Middle frontal gyrus (tissue), 1 donor: ENCODE measurements at regions not wholly inside any gene's neighbourhood (a gene's known extent, or its start where the extent isn't known, plus 50 kb on each side); places are given as distances from the start of the nearest gene placed in this dataset.

ENCODE experiments used
- DNase-seq: peaks from one replicate; pipeline ENCODE4 v3.0.0-alpha.2; 2015; ENCODE audit warnings: low spot score; ENCODE audit errors: extremely low spot score

- no peak for DNase-seq
Measured at GRCh38 chr21:41594268-41594667, 86.3 kb upstream of the TMPRSS2 start.

GRCh38 chr21:41593760-41594138 lies 85.8 kb upstream of the TMPRSS2 start:
- no peak for DNase-seq

GRCh38 chr21:41593051-41593759 lies 85.2 kb upstream of the TMPRSS2 start:
- DNase-seq: no peak

DNA sequence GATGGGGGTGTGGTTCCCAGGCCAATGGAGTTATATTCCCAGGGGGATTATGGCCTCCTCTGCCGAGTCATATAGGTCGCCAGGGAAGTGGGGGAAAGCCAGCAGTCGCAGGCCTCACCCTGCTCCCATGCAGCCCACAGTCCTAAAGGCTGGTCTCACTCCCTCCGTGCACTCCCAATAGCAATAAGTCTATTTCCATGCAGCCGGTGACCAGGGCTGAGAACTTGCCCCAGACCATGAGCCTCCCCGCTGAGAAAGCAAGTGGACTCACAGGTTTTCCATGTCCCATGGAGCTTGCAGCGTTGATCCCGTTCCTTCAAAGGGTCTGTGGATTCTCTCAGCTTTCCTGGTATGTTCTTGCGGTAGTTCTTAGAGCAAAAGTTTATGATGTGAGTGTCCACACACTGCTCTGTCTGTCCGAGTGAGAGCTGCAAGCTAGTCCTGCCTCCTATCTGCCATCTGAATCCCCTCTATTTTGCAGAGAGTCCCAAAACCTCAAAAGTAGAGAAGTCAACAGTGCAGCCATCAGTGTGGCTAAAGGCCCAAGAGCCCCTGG lies 81.7 kb upstream of the TMPRSS2 start:
- DNase-seq: no peak

GRCh38 chr21:41589131-41589530 lies 81.2 kb upstream of the TMPRSS2 start:
- no peak for DNase-seq

DNA sequence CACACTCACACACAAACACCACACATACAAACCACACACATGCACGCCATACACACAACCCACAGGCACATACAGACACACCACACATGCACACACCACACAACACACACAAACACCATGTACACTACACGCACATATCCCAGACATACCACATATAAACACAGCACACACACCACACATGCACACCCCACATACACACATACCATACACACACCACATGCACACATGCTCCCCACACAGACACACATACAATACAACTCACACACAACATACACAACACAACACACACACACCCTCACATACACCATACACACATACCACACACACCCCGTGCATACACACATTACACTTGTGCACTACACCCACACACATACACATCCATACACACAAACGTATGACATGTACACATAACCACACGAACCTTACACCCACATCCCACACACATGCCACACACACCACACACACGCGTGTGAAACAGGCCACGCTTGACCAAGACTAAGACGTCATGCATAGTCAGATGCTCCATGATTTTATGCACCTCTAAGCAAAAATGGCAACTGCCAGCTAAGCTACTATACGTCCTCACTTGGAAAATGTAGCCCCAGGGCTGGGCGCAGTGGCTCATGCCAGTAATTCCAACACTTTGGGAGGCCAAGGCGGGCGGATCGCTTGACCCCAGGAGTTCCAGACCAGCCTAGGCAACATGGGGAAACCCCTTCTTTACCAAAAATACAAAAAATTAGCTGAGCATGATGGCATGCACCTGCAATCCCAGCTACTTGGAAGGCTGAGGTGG lies 77.4 kb upstream of the TMPRSS2 start:
- no peak for DNase-seq

GRCh38 chr21:41584603-41585176 lies 76.7 kb upstream of the TMPRSS2 start:
- no peak for DNase-seq

- DNase-seq: no peak
Measured at GRCh38 chr21:41583274-41583790, 75.4 kb upstream of the TMPRSS2 start.

- no peak for DNase-seq
Measured at GRCh38 chr21:41582866-41583265, 74.9 kb upstream of the TMPRSS2 start.

DNA sequence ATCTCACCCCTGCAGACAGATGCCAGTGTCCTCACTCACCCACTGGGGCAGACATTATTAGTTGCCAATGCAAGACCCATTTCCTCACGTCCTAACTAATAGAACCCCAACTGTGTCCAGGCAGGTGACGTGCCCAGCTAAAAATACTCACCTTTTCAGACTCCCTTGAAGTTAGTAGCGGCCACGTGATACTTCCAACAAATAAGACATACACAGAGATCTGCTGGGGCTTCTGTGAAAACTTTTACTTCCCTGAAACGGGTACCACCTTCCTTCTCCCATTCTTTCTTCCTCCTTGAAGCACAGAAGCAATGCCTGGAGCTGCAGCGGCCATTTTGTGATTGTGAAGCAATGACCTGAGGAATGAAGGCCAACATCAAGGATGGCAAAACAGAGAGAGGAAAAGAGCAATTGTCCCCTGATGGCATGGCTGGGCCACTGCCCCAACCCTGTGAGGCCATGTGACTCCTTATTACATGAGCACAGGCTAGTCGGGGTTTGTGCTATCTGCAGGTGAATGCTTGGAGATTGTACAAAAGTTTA lies 74.4 kb upstream of the TMPRSS2 start:
- no peak for DNase-seq

DNA sequence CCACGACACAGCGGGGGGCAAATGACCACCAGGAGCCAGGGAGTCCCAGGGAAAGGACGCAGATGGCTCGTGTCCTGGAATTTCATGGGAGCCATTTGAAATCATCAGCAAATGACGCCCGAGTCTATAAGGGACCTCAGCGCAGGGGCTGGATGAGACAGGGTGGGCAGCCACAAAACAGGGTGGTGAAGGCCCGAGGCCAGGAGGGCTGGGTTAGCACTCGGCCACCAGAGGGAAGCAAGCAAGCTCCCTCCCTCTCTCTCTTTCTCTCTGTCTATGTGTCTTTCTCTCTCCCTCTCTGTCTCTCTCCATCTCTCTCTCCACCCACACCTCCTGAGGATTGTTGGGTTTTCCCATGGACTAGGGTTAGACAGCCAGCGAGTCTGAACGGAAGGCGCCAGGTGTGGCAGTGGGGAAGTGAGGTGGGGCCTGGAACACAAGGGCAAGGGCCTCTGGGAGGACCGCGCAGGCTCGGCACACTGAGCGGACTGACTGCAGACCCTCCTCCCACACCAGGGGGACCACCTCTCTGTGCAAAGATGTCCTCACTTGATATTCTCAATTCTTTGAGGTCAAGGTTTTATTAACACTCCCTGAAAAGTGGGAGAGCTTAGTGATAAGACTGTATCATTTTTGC lies 73.8 kb upstream of the TMPRSS2 start:
- DNase-seq: no peak

GRCh38 chr21:41580758-41581554 lies 73.0 kb upstream of the TMPRSS2 start:
- no peak for DNase-seq

DNA sequence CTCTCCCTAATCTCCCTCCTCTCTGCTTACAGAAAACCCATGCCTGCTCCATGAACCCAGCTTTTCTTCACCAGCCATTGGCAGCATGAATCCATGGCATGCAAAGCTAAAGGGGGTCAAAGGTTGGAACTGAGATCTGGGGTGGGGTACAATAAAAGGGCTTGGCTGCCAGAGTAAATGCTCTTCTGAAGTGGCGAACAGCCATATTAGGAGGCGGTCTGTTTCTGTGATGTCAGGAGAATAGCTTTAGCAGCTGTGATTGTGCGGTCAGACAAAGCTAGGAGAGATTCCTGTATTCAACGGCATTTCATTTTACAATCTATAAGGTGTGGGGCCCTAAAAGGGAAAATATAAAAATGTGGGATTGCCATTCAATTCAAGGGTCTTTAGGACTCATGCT lies 71.7 kb upstream of the TMPRSS2 start:
- no peak for DNase-seq

DNA sequence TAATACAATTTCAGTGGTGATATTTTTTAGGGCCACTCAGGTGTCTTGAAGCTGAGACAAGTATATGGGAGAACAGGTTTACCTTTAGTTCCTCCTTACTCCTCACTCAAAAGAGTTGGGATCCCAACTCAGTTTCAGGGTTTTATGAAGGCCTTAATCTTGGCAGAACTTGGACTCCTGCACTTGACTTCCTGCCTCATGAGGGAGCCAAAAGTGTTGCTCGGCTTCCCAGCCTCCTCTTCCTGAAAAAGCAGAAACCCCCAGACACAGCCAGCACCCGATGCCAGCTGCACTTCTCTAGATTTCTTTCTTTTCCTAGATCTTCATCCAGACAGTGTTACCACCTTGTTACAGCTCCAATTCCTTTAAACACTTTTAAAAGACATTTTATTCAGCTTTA lies 70.8 kb upstream of the TMPRSS2 start:
- DNase-seq: no peak

- DNase-seq: no peak
Measured at GRCh38 chr21:41578083-41578482, 70.1 kb upstream of the TMPRSS2 start.

DNA sequence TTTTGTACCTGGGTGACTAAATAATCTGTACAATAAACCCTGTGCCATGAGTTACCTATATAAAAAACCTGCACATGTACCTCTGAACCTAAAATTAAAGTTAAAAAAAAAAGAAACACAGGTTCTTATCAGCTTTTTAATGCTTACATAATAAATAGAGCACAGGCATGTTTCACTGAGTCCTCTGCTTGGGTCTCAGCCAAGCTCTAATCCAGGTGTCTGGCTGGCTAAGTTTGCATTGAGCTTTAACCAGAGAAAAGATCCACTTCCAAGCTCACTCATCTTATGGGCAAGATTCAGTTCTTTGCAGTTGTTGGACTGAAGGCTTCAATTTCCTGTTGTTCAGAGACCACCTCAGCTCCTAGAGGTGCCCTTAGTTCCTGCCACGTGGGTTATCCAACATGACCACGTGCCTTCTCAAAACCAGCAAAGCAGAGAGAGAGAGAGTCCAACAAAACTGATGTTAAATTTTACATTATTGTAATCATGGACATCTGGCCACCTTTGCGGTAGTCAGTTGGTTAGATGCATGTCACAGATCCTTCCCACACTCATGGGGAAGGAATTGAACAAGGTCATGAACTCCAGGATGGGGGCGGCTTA lies 68.2 kb upstream of the TMPRSS2 start:
- no peak for DNase-seq

DNA sequence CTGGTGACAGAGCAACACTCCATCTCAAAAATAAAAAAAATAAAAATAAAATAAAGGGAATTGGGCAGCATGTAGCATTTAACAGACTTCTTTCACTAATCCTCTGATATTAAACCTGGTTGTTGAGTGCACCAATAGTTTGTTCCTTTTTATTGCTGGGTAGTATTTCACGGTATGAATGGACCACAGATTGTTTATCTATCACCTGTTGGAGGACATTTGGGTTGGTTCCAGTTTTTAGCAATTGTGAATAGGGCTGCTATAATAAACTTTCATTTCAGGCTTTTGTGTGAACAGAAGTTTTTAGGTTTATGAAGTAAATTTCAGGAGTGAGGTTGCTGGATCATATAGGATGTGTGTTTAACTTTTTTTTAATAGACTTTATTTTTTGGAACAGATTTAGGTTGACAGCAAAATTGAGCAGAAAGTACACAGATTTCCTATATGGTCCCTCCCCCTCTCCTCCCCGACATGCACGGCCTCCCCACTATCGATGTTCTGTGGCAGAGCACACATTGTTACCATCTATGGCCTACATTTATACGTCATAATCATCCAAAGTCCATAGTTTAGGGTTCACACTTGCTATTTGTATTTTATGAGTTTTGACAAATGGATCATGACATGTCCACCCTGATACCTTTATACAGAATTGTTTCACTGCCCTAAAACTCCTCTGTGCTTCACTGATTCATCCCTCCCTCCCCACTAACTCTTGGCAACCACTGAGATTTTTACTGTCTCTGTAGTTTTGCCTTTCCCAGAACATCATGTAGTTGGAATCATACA lies 66.1 kb upstream of the TMPRSS2 start:
- no peak for DNase-seq

GRCh38 chr21:41571938-41572510 lies 64.1 kb upstream of the TMPRSS2 start:
- DNase-seq: no peak

GRCh38 chr21:41570791-41571355 lies 62.9 kb upstream of the TMPRSS2 start:
- no peak for DNase-seq
